Activated CD4-positive, alpha-beta T cell treated with anti-CD3 and anti-CD28 coated beads for 48 hours (primary cell): ENCODE measurements at regions not wholly inside any gene's neighbourhood (a gene's known extent, or its start where the extent isn't known, plus 50 kb on each side); places are given as distances from the start of the nearest gene placed in this dataset.
"Not testable (repeated sequence)": the region's sequence is repeated elsewhere in the genome, so short reads cannot be mapped to it uniquely, and the experiment has no call there.

Experiments
- DNase-seq: peaks from one replicate; pipeline ENCODE4 v3.0.0-alpha.2; 2020

- not testable (repeated sequence) for DNase-seq
These were observed 246.2 kb downstream of the NPIPA7 start for GRCh38 chr16:16625140-16625539.

- DNase-seq, result not testable (repeated sequence)
These were observed 248.9 kb downstream of the NPIPA7 start for GRCh38 chr16:16627865-16628264.

DNA sequence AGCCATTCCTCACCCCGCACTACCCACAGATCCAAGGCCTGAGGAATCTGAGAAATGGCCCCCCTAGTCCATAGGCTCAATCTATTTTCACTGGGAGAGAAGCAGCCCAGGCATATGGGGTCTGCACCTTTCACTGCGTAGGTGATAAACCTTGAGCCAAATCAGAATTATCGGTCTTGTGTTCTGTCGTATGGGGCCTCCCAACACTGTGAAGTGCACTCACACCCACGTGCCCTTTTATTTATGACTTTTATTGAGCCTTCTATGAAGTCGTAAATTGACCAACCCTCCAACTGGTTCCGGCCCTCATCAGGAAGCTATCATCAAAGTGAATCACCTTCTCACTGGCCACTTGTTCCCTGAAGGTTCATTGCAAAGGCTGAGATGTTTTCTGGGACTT, 259.3 kb downstream of the NPIPA7 start:
- not testable (repeated sequence) for DNase-seq

DNA sequence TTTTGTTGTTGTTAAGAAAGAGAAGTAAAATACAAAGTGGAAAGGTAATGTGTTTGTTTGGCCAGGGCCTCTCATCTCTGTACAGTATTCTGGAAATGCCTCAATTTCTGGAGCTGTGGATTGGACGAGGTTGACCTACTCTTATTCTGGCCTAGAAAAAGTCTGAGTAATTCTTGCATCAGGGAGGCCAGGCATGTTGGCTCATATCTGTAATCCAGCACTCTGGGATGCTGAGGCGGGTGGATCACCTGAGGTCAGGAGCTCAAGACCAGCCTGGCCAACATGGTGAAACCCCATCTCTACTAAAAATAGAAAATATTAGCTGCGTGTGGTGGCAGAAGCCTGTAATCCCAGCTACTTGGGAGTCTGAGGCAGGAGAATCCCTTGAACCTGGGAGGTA, 259.8 kb downstream of the NPIPA7 start:
- not testable (repeated sequence) for DNase-seq

GRCh38 chr16:16643828-16644227, 264.9 kb downstream of the NPIPA7 start:
- DNase-seq, result not testable (repeated sequence)

DNA sequence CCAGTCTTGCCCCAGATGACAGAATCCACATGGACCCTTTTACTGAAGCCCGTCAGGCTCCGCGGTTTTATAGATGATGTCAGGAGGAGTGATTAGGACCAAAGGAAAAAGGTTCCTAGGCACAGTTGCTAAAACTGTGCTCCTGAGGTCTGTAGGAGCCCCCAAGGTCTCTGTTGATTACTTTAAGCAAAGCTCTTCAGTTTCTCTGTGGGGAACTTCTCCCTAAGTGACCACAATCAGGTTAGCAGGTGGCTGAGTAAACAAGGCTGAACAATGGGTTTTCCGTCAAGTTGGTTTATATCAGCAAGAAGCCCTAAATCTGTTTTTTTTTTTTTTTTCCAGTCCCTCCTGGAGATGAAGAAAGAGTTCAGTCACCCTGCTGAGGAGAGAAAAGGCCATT, 269.1 kb downstream of the NPIPA7 start:
- DNase-seq, result not testable (repeated sequence)

- DNase-seq, result not testable (repeated sequence)
These were observed 293.4 kb downstream of the NPIPA7 start for GRCh38 chr16:16672180-16672812.

DNA sequence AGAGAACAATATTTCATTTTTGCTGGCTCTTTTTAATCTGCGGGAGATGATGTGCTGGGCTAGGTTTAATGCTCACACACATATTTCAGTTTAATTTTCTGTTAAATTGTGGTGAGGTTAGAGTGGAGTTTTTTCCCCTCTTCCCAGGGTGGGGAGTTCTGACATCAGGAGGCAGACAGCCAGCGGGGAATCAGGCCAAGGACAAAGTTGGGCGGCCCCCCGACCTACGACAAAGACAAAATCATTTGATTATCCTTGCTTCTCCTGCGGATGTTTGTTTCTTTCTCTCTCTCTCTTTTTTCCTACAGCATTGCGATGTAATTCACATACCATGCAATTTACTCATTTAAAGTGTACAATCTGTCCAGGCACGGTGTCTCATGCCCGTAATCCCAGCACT, 295.9 kb downstream of the NPIPA7 start:
- DNase-seq, result not testable (repeated sequence)

DNA sequence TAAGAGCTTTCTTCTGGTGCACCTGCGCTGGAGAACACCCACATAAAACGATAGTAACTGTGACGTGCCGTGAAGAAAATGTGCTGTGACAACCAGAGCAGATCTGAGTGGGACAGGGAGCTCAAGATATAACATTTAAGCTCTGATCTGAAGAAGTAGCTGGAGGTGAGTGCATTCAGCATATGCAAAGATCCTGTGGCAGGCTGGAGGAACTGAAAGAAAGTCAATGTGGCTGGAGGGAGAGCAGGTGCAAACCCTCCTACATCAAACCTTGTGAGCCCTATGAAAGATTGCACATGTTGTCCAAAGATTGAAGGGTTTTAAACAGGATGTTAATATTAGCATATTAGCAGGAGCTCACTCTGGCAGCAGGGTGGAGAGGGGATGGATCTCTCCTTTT, 342.9 kb downstream of the NPIPA7 start:
- not testable (repeated sequence) for DNase-seq

DNA sequence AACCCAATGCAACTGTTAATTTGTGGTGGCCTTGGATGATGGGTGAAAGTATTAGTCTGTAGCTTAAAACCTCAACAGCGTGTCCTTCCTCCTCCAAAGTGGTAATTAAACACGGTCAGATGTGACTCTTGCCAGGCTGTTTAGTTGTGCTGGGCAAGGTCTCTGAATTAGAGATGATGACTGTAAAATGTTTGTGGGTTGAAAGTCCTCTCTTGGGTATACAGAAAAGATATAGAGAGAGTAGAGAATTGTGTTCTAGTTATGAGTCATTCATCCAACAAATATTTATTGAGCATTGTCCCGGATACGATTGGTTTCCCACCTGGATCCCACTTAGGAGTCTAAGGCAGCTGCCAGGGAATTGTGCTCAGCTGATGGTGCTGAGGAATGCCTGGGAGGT, 343.7 kb downstream of the NPIPA7 start:
- not testable (repeated sequence) for DNase-seq

- not testable (repeated sequence) for DNase-seq
These were observed 345.0 kb downstream of the NPIPA7 start for GRCh38 chr16:16723819-16724519.

GRCh38 chr16:16727048-16727447, 348.1 kb downstream of the NPIPA7 start:
- DNase-seq, result not testable (repeated sequence)

GRCh38 chr16:16742573-16742972, 363.6 kb downstream of the NPIPA7 start:
- not testable (repeated sequence) for DNase-seq

- not testable (repeated sequence) for DNase-seq
These were observed 376.2 kb downstream of the NPIPA7 start for GRCh38 chr16:16754992-16755667.

GRCh38 chr16:16763449-16763848, 384.5 kb downstream of the NPIPA7 start:
- DNase-seq, result no peak

DNA sequence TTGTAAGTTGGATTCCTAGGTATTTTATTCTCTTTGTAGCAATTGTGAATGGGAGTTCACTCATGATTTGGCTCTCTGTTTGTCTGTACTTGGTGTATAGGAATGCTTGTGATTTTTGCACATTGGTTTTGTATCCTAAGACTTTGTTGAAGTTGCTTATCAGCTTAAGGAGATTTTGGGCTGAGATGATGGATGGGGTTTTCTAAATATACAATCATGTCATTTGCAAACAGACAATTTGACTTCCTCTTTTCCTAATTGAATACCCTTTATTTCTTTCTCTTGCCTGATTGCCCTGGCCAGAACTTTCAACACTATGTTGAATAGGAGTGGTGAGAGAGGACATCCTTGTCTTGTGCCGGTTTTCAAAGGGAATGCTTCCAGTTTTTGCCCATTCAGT, 391.8 kb downstream of the NPIPA7 start:
- DNase-seq, result not testable (repeated sequence)

- no peak for DNase-seq
These were observed 395.4 kb downstream of the NPIPA7 start for GRCh38 chr16:16774389-16774788.

DNA sequence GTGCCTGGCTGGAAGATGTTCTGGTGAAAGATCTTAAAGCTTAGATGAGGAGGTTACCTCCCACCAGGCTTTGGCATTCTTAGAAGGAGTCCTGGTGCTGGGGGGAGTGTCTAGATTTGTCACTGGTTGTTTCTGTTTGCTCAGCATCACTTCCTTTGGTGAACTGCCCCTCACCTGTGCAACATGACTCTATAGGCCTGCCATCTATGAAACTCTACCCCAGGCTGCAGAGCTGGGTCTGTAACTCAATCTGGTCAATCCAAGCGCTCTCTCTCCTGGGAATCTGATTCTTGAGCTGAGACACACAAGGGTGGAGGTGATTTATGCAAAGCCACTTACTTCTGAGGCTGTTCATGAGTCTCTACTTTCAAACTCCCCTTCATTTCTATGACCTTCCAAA, 399.4 kb downstream of the NPIPA7 start:
- DNase-seq, result no peak

GRCh38 chr16:16780588-16780987, 401.6 kb downstream of the NPIPA7 start:
- DNase-seq, result no peak

GRCh38 chr16:16782153-16782552, 403.2 kb downstream of the NPIPA7 start:
- DNase-seq, result no peak

DNA sequence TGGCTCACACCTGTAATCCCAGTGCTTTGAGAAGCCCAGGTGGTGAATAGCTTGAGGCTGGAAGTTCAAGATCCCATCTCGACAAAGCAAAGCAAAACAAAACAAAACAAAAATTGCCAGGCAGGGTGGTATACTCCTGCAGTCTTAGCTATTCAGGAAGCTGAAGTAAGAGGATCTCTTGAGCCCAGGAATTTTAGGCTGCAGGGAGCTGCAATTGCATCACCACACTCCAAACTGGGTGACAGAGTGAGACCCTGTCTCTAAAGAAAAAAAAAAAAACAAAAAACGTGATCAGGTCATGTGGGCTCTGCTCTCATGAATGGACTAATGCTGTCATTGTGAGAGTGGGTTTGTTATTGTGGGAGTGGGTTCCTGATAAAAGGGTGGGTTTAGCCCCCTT, 409.1 kb downstream of the NPIPA7 start:
- DNase-seq, result no peak

DNA sequence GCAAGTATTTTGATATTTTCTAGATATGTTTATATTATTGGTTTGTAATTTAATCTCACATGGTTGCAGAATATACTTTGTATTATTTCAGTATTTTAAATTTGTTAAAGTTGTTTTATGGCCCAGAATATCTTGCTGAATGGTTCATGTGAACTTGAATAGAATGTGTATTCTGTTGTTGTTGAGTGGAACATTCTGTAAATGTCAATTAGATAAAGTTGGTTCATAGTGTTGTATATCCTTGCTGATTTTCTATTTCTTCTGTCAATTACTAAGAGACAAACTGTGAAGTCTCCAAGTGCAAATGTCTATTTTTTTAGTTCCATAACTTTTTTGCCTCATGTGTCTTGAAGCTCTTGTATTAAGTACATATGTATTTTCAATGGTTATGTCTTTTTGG, 411.7 kb downstream of the NPIPA7 start:
- no peak for DNase-seq

- no peak for DNase-seq
These were observed 412.1 kb downstream of the NPIPA7 start for GRCh38 chr16:16791051-16791450.

GRCh38 chr16:16797239-16797638, 418.3 kb downstream of the NPIPA7 start:
- DNase-seq, result peak; percentile 3
